Glomerular visceral epithelial cell (primary cell): ENCODE measurements at regions not wholly inside any gene's neighbourhood (a gene's known extent, or its start where the extent isn't known, plus 50 kb on each side); places are given as distances from the start of the nearest gene placed in this dataset.

Experiments used
- DNase-seq: peaks from one replicate; pipeline ENCODE4 v3.0.0-alpha.2; 2016; ENCODE audit errors: extremely low spot score

DNA sequence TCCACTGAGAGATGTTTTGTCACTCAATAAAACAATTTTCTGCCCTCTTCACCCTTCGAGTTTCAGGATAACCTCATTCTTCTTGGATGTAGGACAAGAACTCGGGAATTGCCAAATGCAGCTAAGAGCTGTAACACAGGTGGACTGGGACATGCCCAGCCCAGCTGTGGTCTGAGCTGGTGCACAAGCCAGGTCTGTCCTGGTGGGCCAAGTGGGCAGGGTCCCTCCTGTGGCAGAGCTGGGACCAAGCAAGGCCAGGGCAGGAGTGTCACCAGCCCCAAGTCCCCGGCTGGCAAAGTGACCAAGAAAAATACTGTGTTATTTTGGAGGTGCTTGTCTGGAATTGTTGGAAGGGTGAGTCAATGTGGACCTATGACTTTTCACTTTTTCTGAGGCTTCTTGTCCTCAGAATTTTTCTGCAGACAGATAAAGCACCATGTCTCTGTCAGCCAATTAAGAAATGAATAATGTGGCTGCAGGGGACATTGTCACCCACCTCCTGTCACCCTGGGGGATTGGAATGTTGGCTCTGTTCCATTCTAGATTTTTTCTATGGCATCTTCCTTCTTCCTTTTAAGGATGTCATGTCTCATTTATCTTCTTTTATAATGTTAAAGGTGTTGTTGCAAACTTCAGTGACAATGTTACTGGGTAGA, 645.2 kb upstream of the EPHA6 start:
- no peak for DNase-seq

DNA sequence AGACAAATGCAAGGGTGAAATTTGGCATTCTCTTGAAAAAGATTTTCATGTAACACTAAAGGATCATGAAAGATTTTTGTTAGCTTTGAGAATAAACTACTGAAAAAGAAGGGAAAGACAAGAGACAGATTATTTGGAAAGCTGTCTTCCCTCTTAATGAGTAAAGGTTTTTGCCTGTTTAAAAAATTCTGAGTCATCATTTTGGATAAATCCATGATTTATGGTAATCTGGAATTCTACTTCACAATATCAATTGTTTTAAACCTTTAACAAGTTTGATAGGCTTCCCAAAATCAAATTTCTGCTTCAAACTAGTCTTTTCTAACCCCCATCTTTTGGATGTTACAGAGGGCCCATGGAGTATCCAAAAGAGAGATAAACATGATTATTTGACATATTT, 641.5 kb upstream of the EPHA6 start:
- no peak for DNase-seq

DNA sequence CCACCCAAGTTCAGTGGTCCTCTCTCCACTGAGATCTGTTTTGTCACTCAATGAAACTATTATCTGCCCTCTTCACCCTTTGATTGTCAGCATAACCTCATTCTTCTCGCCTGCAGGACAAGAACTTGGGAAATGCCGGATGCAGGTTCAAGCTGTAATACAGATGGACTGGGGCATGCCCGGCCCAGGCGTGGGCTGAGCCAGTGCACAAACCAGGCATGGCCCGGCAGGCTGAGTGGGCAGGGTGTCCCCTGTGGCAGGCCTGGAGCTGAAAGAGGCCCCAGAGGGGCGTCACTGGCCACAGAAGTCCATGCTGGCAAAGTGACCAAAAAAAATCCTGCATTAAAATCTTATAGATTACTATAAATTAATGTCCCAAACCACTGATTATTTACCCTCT, 638.9 kb upstream of the EPHA6 start:
- DNase-seq = no peak

DNA sequence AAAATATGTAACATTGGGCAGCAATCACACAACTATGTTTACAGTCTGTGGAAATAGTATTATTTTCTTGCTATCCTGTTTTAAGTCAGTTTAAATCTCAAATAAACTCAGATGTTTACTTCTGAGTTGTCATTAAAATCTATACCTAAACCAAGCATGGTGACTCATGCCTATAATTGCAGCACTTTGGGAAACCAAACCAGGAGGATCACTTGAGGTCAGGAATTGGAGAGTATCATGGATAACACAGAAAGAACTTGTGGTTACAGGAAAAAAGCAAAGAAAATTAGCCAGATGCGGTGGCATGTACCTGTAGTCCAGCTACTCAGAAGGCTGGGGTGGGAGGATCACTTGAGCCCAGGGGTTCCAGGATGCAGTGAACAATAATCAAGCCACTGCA, 631.6 kb upstream of the EPHA6 start:
- DNase-seq = peak; percentile 7

DNA sequence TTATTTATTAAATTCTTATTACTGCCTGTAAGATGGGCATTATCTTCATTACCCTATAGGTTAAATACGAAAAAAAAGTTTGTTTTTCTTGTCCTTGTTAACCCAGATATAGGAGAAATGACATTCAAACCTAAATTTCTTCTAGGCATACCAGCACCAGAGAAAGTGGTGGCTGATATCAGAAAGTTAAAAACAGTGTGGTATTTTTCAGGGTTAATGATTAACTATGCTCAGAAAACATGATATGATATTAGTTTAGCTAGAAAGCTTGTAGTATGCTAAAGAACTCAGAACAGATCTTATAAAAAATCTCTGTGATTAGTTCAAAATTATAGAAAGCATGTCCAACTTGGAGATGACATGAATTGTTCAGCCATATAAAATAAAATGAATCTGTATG, 630.5 kb upstream of the EPHA6 start:
- no peak for DNase-seq

DNA sequence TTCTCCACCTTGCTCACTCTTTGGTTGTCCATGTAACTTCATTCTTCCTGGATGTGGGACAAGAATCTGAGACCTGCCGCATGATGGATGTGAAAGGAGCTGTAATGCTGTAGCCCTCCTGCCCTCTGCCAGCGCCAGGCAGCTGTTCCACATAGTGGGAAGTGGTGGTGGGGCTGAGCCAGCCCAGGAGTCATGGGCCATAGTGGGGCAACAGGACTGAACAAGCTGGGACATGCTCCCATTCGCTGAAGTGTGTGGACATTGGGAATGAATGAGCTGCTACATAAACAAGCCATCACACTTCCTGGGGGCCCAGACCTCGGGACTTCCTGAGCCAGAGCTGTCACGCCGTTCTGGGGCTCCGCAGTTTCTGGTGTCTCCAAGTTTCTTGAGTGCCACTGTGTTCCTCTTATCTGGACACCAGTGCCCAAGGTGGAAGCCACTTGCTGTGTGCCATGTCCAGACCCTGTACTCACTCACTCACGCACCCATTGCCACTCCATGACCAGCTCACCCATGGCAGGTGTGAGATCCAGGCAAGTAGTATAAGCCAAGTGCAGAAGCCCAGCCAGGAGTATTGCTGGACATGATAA, 624.3 kb upstream of the EPHA6 start:
- DNase-seq = no peak

DNA sequence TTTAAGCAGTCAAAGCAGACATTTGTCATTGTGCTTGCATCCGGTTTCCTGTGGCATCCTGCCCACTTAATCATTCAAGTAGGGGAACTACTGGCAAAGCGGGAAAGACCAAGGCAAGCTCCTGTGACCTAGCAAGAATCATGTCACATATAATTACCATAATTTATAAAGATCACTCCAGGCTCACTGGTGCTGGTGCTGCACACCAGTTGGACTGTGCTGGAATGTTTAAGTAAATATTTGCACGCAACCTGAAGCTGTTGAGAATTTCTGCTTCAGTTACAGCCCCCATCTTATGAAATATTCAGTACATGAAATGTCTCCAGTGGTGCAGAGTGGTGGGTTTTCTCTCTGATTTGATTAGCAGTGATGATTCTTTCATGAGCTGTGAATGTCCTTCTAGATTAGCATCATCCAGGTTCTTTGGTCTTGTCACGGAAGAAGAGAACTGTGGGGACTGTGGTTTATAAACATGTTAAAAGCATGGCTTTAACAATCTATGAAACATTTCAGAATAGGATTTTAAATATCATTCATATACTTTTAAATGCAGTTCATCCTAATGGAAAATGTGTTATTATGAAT, 621.3 kb upstream of the EPHA6 start:
- no peak for DNase-seq

DNA sequence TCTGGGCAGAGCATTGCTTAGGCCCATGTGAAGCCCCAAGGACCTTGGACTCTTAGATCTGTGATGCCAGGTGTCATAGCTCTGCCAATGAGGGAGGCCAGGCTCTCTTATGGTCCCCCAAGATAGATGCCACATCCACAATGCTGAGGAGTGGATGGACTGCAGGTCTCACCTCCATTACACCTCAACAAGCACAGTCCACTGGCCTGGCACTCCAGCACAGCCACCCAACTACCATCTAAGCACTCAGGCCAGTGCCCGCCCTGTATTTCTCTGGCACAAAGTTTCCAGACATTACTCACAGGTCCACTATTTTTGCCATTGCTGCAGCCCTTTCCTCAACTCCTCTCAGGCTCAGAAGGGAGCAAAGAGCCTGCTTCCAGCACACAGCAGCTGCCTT, 613.5 kb upstream of the EPHA6 start:
- no peak for DNase-seq

DNA sequence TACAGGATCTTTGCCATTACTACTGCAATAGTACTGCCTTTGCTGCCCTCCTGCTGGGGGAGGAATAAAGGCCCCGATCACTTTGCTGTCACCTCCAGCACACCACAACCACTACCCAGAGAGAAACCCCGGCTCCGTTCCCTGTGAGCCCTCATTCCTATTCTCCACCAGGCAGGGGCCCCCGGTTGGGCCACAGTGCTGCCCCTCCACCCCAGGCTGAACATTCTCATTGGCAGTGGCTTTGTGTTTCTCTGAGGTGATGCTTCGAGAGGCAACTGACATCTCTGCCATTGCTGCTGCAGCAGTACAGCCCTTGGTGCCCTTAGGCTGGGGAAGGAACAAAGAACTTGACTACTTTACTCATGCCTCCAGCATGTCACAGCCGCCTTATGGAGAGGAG, 612.9 kb upstream of the EPHA6 start:
- no peak for DNase-seq

DNA sequence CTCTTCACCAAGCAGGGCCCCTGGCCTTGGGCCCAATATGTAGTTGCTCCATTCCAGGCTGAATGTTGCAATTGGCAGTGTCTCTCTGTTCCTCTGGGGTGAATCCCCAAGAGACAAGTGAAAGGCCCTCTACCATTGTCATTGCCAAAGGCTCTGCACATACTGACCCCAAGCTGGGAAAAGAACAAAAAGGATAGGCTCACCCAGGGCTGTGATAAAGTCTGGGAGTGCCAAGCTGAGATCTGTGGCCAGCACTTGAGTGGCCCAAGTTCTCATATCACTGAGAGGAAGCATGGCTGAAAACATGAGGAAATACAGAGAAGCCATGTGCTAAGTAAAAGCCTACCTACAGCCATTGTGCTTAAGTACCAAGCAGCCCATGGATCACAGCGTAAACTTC, 612.2 kb upstream of the EPHA6 start:
- no peak for DNase-seq

DNA sequence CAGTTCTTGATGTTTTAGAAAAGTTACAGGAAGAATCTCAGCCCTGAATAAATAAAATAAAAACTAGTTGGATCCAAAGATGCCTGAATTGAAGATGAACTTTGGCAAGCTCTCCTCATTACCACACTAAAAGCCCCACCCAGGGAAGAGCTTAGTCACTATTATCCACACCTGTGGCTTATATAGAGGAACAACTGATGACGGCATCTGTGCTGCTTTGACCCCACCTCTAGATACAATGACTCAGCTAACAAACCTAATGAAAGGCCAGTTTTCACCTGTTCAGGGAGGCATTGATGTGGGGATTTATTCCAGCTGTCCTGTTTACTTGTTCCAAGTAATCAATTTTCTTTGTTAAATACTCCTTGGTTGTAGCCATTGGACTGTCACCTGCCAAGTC, 604.7 kb upstream of the EPHA6 start:
- DNase-seq = no peak

DNA sequence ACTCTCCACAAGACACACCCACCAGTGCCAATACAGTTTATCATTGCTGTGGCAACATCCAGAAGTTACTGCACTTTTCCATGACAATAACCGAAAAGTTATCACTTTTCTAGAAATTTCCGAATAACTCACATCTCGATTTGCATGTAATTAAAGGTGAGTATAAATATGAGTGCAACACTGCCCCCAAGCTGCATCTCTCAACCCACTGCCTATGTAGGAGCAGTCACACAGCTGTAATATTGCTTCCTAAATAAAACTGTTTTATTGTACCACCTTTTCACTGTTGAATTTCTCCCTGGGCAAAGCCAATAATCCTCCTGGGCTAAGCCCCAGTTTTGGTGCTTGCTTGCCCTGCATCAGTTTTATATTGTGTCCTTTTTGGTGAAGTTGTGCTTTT, 601.0 kb upstream of the EPHA6 start:
- no peak for DNase-seq

DNA sequence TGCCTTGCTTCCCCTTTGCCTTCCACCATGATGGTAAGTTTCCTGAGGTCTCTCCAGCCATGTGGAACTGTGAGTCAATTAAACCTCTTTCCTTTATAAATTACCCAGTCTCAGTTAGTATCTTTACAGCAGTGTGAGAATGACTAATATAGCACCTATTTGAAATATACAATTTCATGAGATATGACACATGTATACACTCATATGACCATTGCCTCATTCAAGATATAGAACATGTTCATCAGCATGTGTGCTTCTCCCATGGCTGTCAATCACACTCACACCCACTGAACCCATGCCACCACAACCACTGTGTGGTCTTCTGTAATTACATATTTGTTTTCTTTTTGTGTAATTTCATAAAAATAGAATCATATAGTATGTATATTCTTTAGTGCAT, 599.5 kb upstream of the EPHA6 start:
- DNase-seq = no peak

DNA sequence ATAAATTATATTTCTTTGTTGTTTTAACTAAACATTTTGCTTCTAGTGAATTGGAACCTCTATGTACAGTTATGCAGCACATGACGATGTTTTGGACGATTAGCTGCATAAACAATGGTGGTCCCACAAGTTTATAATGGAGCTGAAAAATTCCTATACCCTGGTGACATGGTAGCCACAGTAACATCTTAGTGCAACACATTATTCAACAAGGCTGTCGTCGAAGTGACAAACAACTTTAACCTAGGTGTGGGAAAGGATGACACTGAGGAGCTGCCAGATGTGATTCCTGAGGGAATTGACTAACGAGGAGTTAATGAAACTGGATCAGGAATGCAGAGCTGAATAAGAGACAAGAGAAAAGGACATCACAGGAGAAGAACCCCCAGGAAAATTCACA, 588.9 kb upstream of the EPHA6 start:
- DNase-seq = no peak

DNA sequence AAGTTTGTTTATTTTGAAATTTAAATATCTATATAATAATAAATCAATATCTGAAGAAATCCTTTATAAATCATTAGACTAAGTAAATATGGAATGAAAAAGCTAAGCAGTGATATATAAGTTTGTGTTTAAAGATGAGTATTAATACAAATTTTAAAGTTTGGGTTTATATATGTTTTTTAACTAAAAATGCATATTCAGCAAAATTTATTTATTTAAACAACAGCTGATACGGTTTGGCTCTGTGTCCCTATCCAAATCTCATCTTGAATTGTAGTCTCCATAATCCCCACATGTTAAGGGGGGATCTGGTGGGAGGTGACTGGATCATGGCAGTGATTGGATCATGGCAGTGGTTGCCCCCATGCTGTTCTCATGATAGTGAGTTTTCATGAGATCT, 580.7 kb upstream of the EPHA6 start:
- no peak for DNase-seq

DNA sequence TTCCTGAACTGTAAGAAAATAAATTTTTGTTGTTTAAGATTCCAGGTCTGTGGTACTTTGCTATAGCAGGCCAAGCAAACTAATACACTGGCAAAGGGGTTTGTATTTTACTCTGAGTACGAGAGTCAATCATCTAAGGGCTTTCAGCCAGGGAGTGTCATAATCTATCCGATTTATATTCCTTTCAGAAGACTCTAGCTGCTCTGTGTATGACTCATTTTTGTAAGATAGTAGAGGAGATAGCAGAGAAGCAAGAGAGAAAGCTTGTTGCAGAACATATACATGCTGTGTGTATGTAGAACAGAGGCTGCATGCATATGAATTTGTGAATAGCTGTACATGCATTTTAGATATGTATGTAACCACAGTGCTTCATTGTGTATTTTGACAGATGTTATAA, 577.9 kb upstream of the EPHA6 start:
- no peak for DNase-seq

DNA sequence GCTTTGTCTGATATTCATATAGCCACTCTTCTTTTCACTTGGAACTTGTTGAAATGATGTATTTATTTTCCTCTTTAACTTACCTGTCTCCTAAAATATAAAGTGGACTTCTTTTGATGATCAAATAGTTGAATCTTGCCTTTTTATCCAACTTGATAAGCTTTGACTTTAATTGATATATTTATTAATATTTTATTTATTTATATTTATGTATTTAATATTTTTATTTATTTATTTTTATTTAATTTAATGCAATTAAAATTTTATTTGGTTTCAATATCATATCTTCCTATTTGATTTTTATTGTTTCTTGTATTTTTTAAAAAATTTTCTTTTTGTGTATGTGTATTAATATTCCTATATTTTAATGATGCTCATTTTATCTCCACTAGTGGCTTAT, 555.1 kb upstream of the EPHA6 start:
- DNase-seq = no peak

DNA sequence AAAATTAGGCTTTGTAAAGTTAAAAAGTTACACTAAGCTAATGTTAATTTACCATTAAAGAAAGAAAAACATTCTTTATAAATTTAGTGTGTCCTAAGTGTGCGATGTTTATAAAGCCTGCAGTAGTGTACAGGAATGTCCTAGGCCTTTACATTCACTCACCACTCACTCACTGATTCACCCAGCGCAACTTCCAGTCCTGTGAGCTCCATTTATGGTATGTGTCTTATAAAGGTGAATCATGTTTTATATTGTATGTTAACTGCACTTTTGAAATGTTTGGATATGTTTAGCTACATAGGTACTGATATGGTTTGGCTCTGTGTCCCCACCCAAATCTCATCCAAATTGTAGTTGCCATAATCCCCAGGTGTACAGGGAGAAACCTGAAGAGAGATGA, 549.7 kb upstream of the EPHA6 start:
- DNase-seq = no peak

DNA sequence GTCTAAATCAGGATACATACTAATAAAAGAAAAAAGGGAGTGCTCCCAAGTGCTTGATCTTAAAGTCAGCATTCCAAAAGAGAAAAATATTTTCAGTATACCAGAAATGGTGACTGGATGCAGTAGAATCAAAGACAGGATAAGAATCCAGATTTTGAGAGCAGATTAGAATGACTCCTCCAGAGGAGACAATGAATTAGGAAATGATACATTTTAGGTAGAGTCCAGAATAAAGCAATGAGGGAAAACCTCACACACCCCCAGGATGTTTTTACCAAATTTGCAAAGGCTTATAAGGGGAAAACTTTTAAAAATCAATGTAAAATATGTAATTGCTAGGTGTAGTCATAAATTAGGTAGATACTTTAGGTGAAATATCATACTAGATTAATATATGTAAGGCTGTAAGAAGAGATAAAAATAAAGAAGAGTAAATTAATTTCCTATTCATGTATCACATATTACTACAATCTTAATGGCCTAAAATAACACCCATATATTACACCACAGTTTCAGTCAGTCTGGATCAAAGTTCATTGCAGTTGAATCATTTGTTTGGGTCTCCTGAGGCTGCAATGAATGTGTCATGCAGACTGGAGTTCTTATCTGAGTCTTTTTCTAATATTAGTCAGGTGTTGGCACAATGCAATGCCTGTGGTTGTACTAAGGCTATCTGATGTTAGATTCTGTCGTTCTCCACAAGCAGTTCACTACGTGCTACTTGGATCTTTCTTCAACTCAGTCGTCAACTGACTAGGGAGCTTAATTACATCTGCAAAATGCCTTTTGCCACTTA, 547.8 kb upstream of the EPHA6 start:
- peak; percentile 26 for DNase-seq

DNA sequence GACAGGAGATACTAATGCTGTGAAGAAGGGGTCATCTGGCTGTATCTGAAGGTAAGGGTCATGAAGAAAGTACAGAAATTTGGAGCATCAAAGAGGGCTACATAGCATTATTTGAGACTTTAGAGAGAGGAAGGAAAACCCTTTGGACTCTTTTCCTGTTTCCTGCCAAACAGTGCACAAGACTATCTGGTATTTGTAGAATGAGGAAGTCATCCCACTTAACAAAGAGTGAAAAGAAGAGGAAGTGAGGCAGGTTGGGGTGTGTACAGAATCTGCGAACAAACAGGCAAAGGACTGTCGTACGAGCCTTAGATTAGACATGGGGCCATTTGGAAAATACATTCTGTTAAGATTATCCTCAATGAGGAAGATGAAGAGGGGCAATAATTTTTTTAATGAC, 546.8 kb upstream of the EPHA6 start:
- no peak for DNase-seq

DNA sequence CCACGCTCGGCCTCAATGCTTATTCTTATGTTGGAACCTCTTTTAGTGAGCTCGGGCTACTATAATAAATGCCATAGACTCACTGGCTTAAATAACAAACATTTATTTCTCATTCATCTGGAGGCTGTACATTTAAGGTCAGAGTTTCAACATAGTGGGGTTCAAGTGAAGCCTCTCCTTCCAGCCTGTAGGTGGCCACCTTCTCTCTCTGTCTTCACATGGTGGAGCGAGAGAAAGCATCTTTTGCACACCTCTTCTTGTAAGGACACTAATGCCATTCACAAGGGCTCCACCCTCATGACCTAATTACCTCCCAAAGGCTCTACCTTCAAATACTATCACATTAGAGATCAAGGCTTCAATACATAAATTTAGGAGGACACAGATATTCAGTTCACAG, 520.3 kb upstream of the EPHA6 start:
- no peak for DNase-seq

DNA sequence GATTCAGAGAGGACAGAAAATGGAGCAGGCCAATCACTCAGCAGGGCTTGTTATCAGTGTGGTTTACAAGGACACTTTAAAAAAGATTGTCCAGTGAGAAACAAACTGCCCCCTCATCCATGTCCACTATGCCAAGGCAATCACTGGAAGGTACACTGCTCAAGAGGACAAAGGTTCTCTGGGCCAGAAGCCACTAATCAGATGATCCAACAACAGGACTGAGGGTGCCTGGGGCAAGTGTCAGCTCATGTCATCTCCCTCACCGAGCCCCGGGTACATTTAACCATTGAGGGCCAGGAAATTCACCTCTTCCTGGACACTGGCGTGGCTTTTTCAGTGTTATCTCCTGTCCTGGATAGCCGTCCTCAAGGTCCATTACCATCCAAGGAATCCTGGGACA, 513.7 kb upstream of the EPHA6 start:
- DNase-seq = no peak

DNA sequence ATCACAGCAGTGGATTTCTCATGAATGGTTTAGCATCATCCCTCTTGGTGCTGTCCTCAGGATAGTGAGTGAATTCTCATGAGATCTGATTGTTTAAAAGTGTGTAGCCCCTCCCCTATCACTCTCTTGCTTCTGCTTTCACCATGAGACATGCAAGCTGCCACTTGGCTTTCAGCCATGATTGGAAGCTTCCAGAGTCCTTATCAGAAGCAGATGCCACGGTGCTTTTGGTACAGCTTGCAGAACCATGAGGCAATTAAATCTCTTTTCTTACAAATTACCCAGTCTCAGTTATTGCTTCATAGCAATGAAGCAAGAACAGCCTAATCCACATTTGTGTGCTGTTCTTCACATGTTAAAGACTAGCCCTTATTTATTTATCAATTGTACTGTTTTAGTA, 495.2 kb upstream of the EPHA6 start:
- no peak for DNase-seq
